Left renal pelvis (tissue), 4 donors: ENCODE measurements at regions not wholly inside any gene's neighbourhood (a gene's known extent, or its start where the extent isn't known, plus 50 kb on each side); places are given as distances from the start of the nearest gene placed in this dataset.

Experiments
- DNase-seq, 4 donors: peaks; one replicate each; pipeline ENCODE4 v3.0.0-alpha.2; 2013; ENCODE audit warnings: low read depth in 4 of 4, low spot score in 3 of 4

- no peak for DNase-seq
These were observed 325.6 kb downstream of the SEC23A start for GRCh38 chr14:38777401-38777800.

GRCh38 chr14:38775986-38776385, 327.0 kb downstream of the SEC23A start:
- no peak for DNase-seq

DNA sequence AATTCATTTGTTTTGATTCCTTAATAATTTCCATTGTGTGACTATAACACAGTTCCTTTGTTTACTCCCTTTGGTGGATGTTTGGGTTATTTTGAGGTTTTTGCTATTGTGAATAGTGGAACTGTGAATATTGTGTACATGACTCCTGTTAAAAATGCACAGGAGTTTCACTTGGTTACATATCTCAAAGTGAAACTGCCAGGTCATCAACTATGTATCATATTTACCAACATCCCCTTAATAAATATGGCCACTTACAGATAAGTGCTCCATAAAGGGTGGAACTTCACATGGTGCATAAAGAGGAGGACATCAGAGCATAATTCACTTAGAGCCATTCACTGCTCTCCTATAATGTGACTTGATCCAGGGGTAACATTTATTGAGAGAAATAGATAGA, 328.9 kb downstream of the SEC23A start:
- no peak for DNase-seq

DNA sequence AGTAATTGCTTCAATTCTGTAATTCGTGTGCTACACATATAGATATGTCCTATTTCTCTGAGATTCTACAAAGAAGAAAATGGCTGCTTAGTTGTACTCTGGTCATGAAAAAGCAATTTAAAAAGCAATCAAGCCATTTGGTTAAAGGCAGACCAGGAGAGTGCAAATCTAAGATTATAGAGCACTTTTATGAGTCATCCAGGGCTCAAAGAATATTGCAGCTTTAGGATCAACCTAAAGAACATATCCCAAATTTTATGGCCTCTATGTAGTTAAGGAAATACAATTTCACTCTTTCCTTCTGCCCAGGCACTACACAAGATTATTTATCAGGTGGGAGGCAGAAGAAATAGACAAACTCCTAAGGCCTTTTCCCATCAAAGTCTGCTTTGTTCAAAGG, 332.8 kb downstream of the SEC23A start:
- no peak for DNase-seq

GRCh38 chr14:38762845-38763244, 340.2 kb downstream of the SEC23A start:
- DNase-seq, result no peak

DNA sequence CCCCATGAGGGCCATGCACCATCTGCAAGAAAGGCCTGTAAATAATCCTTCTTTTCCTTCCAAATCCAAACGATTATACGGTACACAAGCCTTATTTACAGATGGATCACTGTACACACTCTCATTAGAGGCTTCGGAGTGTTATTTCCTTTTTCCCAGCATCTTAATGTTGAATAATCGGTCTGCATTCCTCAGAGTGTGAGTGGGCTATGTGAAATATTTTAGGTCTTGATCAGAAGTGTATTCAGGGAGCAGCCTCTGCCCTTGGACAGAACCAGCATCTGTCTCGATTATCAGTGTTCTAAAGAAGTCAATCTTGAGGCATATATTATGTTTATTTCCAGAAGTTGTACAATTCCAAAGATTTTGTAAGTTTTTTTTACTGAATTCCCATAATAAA, 340.6 kb downstream of the SEC23A start:
- DNase-seq, result no peak

GRCh38 chr14:38761033-38761432, 342.0 kb downstream of the SEC23A start:
- DNase-seq, result no peak

GRCh38 chr14:38758661-38759060, 344.4 kb downstream of the SEC23A start:
- no peak for DNase-seq

DNA sequence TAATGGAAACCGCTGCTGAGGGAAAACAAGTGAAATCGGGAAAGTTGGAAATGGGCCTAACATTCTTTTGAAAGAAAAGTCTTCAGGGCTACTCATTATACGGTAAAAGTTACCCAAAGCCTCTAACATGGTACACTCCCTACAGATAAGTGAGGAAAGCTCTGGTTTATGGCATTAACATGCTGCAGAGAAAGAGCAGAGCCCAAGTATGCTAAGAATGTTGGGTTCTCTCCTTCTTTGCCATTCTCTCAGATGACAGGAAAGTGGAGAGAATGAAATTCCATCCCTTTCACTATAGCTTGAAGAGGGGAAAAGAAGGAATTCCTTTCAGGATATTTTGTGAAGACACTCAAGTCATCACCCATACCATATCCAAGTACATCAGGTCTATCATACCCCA, 348.0 kb downstream of the SEC23A start:
- DNase-seq, result no peak

GRCh38 chr14:38752750-38753149, 350.3 kb downstream of the SEC23A start:
- no peak for DNase-seq

DNA sequence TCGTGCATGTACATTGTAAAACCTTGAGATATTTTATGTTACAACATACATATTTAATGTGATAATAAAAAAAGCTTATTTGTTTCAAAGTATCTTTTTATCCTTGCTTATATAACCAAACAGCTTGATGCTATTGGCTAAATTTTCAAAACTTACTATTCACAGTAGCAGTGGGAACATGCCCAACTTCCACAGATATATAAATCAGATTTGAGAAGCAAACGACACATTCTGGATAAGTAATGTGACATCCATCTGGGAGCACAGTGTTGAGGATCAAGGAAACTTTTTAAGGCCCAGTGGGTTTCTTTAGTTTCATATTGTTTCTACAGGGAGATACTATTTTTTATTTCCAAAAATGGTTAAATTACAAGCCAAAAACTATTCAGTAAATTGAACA, 350.7 kb downstream of the SEC23A start:
- DNase-seq, result no peak

GRCh38 chr14:38751459-38751858, 351.6 kb downstream of the SEC23A start:
- no peak for DNase-seq

- DNase-seq, result no peak
These were observed 353.1 kb downstream of the SEC23A start for GRCh38 chr14:38749936-38750335.

- no peak for DNase-seq
These were observed 357.2 kb downstream of the SEC23A start for GRCh38 chr14:38745861-38746260.

DNA sequence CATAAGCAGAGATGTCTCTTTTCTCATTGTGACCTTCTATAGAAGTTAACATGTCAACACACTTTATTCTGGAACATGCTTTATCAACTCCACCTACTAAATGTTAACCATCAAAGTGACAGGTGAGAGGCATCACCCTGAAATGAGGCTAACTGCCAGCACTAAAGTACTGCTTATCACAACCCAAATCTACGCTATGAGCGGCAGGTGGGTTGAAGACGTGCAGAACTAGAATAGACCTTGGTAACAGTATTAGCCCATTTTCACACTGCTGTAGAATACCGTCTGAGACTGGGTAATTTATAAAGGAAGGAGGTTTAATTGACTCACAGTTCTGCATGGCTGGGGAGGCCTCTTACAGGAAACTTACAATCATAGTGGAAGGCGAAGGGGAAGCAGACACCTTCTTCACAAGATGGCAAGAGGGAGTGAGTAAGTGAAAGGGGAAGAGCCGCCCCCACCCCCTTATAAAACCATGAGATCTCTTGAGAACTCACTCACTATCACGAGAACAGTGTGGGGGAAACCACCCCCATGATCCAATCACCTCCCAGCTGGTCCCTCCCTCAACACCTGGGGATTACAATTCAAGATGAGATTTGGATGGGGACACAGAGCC, 359.0 kb downstream of the SEC23A start:
- DNase-seq, result no peak

DNA sequence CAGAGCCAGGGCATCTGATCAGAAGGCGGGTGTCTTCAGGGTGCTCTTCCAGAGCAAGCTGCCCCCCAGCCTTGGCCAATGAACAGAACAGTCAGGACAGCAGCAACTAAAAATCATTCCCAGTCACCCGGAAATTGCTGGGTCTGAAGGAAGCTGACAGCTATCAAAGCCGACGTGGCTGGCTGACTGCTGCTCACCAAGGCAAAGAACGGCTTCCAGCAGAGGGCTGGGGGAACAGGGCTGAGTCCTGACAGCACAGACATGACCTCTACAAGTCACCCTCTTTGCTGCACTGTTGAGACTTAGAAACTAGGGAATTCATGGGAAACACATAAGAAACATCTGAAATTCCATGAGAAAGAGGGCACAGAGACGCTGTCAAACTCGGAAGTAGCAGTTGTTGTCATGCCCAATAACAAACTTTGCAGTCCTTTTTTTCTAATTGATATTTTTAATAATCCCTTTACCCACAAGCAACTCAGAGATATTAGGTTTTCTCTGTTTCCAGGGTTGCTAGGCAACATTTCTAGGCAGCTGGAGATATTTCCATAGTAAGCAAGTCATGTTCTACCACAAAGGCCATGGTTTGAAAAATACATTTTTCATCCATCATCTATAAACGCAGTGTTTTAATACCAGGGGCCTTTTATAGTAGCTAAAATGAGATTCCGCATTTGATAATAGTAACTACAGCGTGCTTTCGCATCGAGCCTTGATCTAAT, 365.2 kb downstream of the SEC23A start:
- DNase-seq, result no peak

DNA sequence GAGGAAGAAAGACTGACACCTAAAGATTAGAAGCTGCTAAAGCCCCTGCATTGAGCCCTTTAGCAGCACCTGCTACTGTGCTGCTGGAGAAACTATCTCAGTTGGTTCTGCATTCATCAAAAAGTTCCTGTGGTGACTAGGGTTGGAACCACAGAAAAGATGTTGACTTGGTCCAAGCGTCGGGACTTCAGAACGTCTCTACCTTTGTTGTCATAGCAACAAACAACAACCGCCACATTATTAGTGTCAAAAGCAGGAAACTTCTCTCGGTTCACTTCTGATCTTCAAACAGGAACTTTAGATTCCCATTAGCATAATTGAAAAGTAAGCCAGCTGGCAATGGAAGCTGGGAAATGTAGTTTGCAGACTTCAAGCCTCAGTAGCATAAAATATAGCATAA, 368.0 kb downstream of the SEC23A start:
- no peak for DNase-seq

GRCh38 chr14:38731962-38732361, 371.1 kb downstream of the SEC23A start:
- DNase-seq, result no peak

DNA sequence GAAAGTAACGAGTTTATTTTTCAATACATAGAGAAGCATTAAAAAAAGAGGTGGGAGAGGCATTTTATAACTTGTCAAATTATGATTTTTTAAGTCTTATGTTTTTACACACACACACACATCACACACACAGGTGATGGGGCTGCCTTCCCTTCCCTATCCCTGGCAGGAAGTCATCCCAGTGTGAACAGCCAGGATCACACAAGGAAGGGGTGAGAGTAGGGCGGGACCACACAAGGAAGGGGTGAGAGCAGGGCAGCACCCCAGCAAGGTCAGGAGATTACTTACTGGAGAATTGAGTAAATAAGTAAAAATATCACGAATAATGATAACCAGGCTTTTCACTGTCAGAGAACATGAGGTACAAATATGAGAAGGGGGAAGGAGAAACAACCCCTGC, 372.6 kb downstream of the SEC23A start:
- no peak for DNase-seq

DNA sequence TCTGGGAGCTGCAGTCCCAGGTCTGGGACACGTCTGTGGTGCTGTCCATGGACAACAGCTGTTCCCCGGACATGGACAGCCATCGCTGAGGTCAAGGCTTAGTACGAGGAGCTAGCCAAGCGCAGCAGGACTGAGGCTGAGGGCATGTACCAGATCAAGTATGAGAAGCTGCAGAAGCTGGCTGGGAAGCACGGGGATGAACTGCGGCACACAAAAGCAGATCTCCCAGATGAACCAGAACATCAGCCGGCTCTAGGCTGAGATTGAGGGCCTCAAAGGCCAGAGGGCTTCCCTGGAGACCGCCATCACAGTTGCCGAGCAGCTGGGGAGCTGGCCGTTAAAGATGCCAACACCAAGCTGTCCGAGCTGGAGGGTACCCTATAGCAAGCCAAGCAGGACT, 375.3 kb downstream of the SEC23A start:
- DNase-seq, result no peak

GRCh38 chr14:38724621-38725020, 378.4 kb downstream of the SEC23A start:
- DNase-seq, result no peak

DNA sequence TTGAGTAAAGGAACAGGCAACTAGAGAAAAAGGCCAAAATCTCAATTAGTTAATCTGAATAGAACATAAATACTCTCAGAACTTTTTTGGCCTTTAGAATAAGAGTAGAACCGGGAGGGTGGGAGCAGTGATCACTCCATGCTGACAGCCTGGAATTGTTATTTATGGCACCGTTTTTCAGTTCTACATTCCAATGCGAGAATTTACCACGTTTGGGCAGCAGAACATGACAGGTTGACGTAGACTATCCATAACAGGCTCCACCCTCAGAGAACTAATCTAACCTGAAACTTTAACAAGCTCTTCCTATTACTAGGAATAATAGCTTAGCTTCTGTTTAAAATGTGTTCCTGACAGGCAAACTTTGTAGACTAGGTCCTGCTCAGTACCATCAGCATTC, 379.1 kb downstream of the SEC23A start:
- DNase-seq, result no peak

- DNase-seq, result no peak
These were observed 379.8 kb downstream of the SEC23A start for GRCh38 chr14:38723277-38723676.
